Colon (tissue), 2 donors: ENCODE measurements at regions not wholly inside any gene's neighbourhood (a gene's known extent, or its start where the extent isn't known, plus 50 kb on each side); places are given as distances from the start of the nearest gene placed in this dataset.

Experiments
- FAIRE-seq: peaks from 2 replicates; lab custom pipeline; 2012; peaks lifted over from hg19 to GRCh38; lab: Jason Lieb, UNC
- donor health status: control.
- donor health status: control.

DNA sequence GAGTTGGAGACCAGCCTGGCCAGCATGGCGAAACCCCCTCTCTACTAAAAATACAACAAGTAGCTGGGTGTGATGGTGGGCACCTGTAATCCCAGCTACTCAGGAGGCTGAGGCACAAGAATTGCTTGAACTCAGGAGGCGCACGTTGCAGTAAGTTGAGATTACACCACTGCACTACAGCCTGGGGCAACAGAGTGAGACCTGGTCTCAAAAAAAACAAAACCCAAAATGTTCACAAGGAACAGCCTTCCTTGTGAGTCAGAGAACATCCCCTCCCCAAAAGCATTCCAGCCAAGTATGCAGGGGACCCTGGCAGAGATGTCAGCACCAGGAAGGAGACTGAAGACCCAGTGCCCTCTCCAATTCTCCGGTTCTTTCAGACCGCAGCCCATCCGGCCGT, 314.9 kb upstream of the TSHZ3 start:
- no peak for FAIRE-seq

DNA sequence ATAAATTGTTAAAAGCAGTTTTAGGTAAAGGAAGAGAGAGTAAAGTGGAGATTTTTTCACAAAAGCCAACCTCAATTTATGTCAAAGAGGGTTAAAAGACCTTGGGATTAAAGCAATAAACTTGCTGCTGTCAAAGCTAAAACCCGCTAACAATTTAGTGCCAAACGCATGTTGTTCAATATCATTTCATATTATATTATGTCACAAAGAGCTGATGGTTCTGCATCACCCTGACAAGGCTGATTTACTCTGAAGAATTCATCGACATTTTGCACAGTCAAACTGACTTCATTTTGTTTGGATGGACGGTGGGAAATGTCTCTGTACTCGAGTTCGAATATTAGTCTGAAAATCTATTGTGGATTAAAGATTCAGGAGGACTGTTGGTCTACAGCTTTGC, 315.8 kb upstream of the TSHZ3 start:
- no peak for FAIRE-seq

GRCh38 chr19:31666126-31666525, 316.9 kb upstream of the TSHZ3 start:
- FAIRE-seq = no peak

- no peak for FAIRE-seq
Measured at GRCh38 chr19:31667106-31667505, 317.9 kb upstream of the TSHZ3 start.

DNA sequence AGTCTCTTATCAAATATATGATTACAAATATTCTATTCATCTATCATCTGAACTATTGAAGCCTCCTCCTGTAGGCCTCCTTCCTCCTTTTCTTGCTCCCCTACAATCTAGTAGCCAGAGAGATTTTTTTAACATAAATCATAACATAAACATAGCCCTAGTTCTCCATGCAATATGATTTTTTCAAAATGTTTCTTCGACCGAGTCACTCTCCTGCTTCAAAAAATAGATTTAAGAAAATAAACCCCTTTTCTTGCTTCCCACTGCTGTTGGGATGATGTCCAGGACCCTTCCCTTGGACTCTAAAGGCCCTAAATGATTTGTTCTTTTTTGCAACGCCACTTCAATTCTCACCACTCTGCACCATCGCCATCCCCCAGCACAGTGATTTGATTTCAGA, 319.7 kb upstream of the TSHZ3 start:
- no peak for FAIRE-seq

- no peak for FAIRE-seq
Measured at GRCh38 chr19:31670931-31671330, 321.7 kb upstream of the TSHZ3 start.

- FAIRE-seq = no peak
Measured at GRCh38 chr19:31671411-31672035, 322.3 kb upstream of the TSHZ3 start.

DNA sequence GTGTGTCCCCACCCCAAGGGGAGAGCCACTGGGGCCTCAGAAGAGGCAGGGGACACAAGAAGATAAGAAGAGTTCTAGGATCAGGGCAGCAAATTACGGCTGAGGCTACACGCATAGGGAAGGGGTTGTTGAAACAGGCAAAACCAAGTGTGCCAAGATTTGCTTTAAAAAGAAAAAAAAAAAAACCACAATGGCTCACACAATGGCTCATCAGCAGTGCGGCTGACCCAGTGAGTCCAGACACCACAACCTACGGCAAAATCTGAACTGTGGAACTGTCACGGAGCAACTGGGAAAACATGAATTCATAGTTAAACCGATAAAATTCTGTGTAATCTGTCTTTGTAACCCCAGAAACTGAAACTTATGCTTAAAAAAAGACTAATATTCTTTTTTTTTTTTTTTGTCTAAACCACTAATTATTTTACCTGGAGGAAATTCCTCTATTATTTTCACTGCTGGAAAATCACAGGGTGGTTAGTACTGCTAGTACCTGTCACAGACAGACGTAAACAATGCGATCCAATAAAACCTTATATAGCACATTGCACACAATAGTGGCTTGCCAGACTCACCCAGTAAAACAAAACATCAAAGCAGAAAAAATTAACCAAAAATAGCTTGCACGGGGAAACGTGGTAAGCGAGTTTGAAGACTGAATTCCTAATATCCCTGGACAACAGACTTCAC, 325.4 kb upstream of the TSHZ3 start:
- no peak for FAIRE-seq

DNA sequence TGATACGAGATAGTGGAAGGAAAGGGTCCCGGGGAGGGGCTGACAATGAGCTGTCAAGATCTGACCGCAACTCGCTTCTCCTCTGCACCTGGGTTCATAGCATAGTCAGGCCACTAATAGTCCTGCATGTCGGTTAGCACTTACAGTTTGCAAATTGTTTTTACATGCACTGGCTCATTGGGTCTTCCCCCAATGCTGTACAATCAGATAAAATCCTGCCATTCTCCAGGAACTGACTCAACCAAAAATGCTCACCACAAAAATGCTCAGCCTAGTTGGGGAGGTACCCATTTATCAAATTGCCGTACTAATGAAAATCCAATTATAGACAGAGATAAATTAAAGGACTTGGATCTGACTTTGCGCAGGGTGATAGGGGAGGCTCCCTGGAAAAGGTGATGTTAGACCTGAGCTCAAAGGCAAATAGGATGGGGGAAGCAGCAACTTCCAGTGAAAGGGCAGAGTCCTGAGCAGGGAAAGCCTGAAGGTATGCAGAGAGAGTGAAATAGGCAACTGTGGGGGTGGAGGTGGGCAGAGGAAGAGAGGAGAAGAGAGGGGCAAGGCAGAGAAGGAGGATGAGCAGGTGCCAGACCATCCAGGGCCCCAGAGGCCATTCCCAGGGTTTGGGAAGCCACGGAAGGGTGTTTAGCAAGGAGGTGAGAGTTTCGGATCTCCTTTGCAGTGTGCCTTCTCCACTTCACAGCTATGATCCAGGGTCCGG, 326.1 kb upstream of the TSHZ3 start:
- FAIRE-seq = no peak

DNA sequence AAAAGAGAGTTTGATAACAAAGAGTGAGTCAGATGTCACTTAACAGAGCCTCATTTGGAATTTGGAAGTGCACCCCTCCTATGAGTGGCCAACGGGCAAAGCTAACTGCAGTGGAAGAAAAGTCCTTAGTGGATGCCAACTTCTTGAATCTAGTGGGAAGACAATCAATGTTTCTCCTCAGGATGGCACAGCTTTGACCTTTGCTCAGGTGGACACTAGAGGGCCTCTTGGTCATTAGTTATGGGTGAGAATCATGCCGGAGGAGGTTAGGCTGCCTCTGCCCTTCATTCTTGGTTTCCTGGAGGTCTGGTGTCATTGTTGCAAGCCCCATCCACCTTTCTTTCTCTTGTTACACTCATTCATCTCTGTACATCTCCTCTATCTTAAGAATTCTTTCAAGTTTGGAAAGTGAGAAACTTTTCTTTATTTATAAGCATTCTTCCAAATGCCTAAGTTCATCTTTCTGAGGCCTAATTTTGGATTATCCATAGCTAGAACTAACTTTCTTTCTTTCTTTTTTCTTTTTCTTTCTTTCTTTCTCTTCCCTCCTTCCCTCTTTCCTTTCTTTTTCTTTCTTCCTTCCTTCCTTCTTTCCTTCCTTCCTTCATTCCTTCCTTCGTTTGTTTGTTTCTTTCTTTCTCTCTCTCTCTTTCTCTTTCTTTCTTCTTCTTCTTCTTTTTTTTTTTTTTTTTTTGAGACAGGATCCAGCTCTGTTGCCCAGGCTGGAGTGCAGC, 327.2 kb upstream of the TSHZ3 start:
- no peak for FAIRE-seq

DNA sequence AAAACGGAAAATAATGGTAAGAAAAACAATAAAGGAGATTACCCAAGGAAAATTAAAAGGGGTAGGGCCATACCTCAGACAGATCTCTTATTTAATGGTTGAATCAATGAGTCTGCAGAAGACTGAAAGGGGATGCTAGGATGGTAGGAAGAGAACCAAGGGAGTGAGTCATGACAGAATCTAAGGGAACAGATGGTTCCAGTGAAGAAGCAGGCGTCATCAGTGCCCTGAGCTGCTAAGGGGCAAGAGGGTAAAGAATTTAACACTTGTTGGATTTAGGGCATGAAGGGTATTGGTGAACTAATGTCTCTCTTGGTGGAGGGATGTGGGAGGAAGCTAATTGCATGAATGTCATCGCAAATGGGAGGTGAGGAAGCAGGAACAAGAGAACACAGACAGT, 329.2 kb upstream of the TSHZ3 start:
- FAIRE-seq = no peak

DNA sequence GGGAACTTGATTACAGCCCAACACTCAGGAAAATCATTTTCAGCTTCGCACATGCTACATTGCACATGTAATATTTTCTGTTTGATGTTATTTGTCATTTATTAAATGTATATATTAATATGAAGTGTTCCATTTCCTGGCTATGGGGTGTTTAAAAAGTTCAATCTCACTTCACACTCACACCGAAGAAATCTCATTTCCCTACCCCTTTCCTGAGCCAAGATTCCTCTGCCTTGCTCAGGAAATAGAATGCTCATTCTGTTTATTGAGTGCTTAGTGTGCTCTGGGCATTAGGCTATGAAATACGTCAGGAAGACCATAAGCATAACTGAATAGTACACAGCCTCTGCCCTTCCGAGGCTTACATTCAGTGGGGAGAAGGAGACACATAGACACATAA, 331.9 kb upstream of the TSHZ3 start:
- FAIRE-seq = no peak

- FAIRE-seq = no peak
Measured at GRCh38 chr19:31693131-31693932, 344.1 kb upstream of the TSHZ3 start.

DNA sequence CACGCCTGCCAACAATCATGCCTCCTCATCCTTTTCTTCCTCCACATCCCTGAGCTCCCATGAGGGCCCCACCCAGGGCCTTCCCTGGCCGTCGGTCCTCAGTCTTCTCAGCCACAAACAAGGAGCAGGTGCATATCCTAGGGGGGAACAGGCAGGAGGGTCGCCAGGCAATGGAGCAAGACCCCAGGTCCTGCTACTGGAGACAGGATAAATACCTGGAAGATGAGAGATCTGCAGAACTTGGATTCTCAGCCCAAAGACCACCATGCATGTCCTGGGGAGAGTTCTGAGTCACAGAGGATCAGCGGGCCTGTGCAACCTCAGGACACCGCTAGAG, 344.7 kb upstream of the TSHZ3 start:
- FAIRE-seq = no peak

GRCh38 chr19:31694761-31695160, 345.5 kb upstream of the TSHZ3 start:
- no peak for FAIRE-seq

- FAIRE-seq = no peak
Measured at GRCh38 chr19:31699421-31699820, 350.2 kb upstream of the TSHZ3 start.

DNA sequence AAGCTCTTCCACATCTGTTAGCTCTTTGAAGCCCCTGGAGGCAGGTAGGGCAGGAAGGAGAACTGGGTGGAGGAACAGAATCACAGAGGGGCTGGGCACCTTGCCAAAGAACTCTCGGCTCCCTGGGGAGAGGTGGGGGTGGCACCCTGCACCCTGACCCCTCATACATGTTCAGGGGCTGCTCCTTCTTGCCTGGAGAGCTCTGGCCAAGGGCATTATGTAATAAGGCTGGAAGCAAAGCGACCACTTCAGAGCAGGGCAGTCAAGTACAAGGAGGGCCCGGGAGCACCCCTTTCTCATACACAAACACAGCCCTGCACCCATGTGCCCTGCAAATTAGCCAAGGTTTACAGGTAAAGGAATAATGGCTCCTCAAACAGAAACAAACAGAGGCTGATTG, 351.9 kb upstream of the TSHZ3 start:
- FAIRE-seq = no peak

- FAIRE-seq = no peak
Measured at GRCh38 chr19:31705656-31706055, 356.4 kb upstream of the TSHZ3 start.

DNA sequence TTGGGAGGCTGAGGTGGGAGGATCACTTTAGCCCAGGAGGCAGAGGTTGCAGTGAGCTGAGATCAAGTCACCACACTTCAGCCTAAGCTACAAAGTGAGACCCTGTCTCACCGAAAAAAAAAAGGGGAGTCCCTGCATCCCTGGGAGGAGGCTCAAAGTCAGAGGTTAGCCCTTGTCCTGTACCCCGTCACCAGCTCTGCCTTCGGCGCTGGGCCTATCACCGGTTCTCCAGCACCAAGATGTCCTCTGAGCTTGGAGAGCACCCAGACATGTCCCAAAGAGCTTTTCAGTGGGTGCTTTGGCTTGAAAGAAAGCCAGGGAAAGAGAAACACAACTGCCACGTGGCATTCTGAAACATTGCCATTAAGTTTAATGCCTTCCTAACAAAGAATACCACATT, 356.9 kb upstream of the TSHZ3 start:
- no peak for FAIRE-seq

DNA sequence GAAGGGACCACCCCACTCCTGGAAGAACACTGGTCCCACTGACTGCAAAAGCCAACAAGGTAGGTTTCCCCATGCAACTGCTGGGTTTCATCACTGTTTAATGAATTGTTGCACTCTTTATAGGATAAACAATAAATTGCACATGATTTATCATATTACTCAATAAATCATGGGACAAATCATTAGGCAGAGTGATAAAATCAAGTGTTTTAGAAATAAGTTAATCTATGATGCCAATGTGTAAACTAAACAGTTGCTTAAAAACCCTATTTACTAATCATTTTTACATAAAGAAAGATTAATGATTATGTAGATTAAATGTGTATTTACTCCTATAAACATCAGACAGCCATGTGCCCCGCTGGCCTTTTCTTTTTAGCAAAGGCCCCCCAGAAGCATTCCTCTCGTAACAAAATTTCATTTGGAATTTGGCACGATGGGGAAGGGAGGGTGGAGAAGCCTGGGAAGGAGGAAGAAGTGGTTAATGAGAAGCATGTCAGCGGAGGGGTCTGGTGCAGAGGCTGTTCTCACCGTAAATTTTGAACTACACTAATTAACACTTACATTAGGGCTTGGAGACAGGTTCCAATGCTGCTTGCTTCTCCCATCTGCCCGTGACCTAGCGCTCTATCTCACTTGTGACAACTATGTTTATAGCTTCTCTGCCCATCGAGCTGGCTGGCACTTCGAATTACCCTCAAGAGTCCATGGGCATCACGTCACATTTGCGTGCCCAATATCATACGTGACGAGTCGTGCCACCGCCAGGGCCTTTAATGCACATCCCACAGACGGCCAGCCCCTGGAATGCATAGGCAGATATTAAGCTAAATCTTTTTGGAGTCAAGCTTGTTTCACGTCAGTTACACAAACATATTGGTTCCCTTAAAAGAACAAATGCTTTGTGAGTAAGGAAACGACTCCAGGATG, 357.7 kb upstream of the TSHZ3 start:
- no peak for FAIRE-seq

GRCh38 chr19:31708520-31708919, 359.3 kb upstream of the TSHZ3 start:
- FAIRE-seq = no peak
